GM18867 (cell line): ENCODE measurements at regions not wholly inside any gene's neighbourhood (a gene's known extent, or its start where the extent isn't known, plus 50 kb on each side); places are given as distances from the start of the nearest gene placed in this dataset.
"Not testable (repeated sequence)": the region's sequence is repeated elsewhere in the genome, so short reads cannot be mapped to it uniquely, and the experiment has no call there.

Source experiments
- ATAC-seq: cut with Tn5 transposase; IDR thresholded peaks from one replicate; pipeline ENCODE4 v1.9.1; 2021; ENCODE audit warnings: mild to moderate bottlenecking, moderate library complexity; ENCODE audit not compliant: unreplicated experiment

DNA sequence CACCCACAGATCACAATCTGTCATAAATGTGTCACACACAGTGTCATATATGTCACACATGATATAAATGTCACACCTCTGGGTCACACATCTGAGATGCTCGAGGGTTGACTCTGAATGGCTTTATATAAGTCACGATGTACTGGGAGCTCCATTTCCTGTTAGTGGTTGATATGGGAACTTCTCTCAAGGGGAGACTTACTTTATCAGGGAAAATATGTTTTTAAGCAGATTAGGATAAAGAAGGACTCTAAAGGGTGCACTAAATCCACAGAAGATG lies 83.9 kb upstream of the MEF2A start:
- ATAC-seq, result no peak

DNA sequence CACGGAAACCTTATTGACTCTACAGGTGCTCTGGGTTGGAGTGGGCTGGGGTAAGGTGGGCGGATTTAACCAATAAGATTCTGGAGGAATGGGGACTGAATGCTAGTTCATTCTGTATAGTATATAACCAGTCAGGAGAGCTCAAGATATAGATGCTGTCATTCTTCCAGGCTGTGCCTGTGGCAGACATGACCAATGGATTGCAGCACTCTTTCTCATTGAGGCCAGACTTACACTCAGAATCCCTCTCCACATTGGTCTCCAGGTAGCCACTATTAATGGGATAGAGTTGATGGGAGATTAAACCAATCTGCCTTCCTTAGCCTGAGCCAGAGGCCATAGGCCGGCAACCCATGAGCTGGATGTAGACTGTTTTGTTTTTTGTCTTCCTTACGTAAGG lies 82.8 kb upstream of the MEF2A start:
- ATAC-seq, result no peak

DNA sequence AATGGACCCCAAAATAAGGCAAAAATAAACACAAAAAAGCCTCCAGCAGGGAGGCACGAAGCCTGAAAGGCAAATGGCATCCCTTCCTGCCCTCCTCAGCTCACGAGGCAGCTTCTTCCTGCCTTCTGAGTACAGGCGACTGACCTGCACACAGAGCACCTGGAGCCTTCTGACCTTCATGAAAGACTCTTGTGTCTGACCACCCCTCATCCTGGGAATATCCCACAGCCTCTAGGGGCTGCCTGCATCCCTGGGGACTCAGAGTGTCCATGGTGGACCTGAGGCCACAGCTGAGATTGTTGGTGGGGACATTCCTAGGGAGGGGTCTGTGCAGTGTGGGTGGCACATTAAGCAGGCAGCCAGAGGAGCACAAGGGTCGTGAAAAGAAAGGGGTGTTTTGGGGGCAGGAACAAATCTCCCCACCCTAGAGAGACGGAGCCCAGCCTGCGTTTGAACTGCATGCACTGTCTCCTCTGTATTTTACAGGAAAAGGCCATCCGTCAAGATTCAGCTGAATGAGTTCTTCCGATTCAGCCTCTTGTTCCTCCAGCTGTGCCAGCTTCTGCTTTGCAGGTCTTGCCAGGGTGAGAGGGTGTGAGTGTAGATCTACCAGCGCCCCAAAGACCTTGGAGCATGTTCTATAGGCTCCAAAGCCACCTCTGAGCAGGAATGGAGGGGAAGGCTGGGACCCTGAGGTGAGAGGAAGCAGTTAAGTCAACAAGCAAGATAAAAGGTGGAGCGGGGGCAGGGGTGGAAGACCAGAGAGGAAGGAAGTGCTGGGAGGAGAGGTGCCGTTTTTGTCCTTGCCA lies 80.4 kb upstream of the MEF2A start:
- ATAC-seq, result no peak

DNA sequence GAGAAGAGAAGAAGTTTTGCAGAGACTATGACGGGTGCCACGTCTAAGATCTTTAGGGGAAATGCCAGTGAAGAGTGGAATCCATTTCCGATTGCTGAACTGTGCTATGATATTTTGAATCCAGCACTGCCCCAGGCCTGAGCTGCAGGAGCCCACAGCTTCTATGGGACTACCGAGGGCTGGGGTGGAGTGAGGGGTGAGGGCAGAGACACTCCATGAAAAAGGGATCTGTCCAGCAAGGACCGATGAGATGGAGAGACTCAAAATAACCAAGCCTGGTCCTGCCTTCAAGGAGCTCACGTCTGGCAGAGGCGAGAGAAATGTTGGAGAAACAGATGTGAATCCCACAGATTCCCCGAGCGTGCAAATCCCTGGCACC lies 79.8 kb upstream of the MEF2A start:
- ATAC-seq, result no peak

DNA sequence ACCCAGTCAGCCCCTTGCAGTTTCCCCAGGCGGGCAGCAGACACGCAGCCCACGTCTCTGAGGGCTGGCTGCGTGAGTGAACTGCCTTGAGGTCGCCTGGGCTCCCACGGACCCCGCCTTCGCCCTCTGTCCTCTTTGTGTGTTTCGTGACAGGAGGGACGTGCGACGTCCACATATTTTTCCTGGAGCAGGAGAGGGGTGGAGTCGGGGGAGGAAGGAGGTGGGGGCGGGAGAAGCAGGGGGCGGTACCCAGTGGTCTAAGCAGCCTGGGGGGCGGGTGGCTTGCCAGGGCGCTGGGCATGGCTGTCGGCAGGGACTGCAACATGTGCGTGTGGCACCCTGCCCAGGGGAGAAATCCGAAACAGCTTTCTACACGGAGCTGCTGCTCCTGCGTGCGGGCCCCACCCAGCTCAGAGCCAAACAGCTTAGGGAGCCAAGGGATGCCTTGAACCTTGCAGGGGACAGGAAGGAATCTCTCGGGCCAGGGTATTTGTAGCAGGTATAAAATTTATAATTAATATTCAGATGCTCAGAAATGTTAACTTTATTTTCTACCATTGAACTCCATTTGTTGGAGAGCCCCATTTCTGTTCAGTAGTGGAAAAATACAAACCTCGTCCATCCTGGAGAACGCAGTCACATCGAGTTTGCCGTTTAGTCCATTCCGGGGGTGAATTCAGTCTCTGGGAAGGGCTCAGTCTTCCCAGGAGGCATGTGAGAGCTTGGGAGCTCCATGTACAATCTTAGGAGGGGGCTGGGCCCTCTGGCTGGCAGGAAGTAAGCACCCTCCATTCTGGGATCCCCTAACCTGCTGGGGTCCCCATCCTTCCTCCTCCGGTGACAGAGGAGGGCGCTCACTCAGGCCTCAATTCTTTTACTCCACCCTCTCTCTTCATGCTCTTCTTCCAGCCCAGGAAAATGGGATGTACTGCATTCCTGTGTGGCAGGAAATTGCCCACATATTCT lies 79.1 kb upstream of the MEF2A start:
- no peak for ATAC-seq

DNA sequence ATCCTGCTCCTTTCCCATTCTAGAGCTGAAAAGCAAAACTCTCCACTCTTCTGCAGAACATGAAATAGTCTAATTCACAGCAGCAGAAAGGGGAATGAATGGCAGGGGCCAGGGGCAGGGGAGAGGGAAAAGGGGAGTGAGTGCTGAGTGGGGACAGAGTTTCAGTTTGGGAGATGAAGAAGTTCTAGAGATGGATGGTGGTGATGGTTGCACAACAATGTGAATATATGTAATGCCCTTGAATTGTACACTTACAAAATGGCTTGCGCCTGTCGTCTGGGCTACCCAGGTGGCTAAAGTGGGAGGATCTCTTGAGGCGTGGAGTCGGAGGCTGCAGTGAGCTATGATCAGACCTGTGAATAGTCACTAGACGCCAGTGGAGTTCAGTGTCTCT lies 78.5 kb upstream of the MEF2A start:
- no peak for ATAC-seq

DNA sequence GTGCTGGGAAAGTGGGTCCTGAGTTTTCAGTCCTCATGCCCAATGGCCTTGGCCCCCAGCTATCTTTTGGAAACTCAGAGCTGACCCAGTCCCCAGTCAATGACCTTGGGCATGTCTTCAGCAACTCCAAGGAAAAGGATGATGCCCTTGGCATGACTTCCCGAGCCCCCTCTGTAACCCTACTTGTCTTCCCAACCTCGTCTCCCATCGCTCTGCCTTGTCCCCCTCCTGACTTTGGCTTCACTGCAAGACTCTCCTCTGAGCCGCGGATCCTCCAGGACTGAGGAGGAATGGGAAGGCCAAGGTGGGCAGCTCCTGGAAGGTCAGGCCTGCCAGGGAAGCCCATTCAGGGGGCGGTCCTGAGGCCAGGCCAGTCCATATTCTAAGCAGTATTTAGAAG lies 73.5 kb upstream of the MEF2A start:
- no peak for ATAC-seq

DNA sequence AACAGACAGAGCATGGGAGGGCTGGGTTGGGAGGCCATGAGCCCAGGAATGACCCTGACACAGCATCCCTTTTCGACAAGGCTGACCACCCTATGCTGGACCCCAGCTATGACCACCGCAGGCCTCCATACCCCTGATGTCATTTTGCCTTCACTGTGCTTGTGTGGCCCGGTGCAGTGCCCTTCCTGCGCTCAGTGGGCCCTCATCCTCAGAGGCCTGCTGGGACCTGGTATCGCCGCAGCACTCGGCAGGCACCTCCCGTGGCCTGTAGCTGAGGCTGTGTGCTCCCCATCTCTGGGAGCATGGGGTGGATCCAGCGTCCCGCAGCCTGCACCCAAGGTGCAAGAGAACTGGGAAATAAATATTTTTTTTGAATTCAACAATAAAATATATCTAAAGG lies 73.1 kb upstream of the MEF2A start:
- ATAC-seq, result no peak

DNA sequence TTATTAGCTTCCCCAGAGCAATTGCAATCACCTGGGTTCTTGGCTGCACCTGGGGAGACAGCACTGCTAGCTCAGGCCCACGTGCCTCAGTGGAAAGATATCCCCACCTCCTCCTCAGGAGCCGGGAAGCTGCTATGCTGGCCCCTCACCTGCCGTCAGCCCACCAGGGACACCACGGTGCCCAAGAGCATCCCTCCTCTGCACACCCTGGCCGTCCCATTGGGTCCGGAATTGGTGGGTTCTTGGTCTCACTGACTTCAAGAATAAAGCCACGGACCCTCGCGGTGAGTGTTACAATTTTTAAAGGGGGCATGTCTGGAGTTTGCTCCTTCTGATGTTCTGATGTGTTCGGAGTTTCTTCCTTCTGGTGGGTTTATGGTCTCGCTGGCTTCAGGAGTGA lies 72.3 kb upstream of the MEF2A start:
- no peak for ATAC-seq

DNA sequence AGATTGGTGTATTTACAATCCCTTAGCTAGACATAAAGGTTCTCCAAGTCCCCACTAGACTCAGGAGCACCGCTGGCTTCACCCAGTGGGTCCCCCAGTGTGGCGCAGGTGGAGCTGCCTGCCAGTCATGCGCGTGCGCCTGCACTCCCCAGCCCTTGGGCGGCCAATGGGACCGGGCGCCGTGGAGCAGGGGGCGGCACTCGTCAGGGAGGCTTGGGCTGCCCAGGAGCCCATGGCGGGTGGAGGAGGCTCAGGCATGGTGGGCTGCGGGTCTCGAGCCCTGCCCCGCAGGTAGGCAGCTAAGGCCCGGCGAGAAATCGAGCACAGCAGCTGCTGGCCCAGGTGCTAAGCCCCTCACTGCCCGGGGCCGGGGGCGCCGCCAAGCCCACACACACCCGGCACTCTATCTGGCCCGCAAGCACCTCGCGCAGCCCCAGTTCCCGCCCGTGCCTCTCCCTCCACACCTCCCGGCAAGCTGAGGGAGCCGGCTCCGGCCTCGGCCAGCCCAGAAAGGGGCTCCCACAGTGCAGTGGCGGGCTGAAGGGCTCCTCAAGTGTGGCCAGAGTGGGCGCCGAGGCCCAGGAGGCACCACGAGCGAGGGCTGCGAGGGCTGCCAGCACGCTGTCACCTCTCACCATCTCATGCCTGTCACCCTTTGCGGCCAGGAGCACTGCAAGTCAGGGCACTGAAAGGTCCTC lies 71.1 kb upstream of the MEF2A start:
- not testable (repeated sequence) for ATAC-seq

DNA sequence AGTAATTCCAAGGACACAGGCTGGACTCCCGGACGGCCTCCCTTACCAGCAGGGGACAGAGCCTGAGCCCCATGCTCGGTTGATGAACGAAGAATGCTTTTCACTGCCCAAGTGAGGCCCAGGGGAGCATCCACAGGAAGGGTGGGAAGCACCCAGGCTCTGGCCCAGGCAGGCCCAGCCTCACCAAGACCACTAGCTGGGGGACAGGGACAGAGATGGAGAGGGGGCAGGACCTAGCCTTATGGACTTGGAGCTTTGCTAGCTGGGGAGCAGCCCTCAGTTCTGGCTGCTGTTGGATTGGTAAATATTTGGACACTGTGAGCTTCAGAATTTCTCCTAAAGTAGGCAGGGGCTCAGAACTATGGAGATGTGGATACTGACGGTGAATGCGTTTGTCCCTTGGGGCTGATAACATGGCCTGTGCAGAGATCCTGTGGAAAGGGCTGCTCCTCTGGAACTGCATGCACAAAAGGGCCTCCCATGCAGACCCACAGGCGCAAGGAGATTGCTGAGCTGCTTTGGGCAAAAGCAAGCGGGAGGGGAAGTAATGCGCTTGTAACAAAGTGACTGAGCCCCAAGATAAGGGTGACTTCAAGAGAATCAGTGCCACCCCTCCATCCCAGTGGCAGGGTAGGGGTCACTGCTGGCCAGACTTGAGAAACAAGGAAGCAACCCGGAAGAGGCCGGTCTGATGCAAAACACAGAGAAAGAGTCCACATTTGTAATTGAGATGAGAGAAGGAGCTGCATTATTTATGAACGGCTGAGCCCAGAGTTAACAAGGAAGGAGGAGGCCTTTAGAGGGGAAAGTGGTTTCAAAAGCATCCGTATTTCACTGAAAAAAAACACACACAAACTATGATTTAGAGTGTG lies 70.1 kb upstream of the MEF2A start:
- ATAC-seq, result no peak

DNA sequence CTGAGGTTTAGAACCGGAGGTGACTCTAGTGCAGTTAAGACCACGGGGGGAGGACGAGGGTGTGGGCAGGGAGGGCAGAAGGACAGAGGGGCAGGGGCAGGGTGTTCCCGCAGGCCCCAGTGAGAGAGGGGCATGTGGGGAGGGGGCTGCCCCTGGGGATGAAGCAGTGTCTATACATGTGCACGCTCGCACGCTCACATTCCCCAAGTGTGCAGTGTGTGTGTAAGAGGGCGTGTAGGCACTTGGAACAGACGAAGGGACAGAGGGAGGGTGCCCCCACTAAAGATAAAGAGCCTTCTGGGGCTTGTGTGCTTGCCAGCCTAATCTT lies 69.5 kb upstream of the MEF2A start:
- ATAC-seq, result no peak

DNA sequence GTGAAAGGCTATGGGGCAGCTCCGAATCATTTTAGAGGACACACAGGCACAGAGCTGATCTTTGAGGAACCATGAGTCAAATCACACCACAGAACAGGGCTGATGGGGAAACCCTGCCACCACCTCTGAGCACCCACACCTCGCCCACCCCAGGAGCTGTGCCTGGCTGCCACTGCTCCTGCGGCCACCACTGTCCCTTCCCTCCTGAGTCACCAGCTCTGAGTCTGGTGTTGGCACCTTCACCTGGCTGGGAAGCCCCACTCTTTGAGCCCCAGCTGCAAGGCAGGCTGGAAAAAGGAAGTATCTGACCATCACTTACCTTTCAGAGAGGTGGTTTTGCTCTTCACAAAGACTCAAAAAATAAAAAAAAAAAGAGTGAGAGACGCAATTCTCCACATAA lies 63.6 kb upstream of the MEF2A start:
- ATAC-seq, result peak; percentile 60

DNA sequence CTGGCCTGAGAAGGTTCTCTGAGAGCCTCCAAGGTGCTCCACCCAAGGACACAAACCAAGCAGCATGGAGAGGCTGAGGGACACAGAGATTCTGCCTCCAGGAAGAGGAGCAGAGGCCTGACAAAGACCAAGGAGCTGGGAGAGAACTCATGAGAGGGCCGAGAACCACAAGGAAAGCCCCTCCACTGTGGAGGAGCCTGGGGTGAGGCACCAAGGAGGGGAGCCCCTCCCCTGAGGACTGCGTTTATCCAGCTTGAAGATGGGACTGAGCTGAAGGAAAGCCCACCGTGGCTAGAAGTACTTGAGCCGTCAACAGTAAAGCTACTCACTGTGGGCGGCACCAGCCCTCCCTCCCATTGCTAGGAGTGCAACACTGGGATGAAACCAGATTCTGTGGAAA lies 63.1 kb upstream of the MEF2A start:
- no peak for ATAC-seq

DNA sequence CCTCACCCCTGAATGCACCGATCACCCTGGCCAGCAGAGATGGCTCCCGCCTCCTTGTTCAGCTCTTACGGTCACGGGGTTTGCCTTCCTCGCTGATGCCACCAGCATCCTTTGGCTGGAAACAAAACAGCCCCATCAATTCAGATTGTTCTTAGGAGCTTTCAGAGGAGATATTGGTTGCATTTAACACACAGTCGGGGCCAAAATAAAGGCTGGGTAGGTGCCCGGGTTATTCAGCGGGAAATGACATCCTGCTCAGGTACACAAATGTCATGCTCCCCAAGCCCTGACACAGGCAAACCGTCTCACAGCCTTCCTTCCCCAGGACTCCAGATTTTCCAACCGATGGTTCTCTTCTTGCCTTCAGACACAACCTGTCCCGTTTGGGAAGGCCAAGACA lies 62.4 kb upstream of the MEF2A start:
- ATAC-seq, result no peak

DNA sequence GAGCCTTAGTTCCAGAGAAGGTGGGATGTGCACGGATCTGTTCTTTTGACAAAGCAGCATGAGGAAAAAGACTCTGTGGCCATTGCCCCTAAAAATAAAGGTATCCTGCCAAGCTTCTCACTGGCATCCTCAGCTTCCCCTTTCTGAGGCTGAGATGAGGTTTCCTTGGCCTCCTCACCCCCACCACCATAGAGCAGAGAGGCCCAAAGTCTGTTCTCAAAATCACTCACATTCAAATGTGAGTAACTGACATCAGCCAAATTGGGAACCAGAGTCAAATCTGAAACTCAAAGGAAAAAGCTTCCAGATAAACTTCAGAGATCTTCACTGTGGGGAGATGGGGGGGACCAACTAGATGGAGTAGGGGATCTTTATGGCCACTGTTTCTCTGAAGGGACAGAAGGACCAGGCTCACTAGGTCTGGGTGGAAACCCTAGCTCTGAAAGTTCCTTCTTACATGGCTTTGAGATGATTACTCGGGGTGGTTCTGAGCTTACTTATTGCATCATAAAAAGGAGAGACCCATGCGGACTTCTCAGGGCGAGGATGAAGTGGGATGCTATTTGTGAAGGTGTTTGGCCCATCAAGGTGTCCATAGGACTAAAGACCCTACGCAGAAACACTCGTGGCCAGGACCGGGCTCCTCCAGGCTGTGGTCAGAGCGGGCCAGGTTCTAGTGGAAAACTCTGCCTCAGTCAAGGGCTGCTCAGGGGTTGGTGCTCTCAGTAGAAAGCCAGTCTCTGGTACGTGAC lies 61.5 kb upstream of the MEF2A start:
- ATAC-seq, result peak; percentile 32

DNA sequence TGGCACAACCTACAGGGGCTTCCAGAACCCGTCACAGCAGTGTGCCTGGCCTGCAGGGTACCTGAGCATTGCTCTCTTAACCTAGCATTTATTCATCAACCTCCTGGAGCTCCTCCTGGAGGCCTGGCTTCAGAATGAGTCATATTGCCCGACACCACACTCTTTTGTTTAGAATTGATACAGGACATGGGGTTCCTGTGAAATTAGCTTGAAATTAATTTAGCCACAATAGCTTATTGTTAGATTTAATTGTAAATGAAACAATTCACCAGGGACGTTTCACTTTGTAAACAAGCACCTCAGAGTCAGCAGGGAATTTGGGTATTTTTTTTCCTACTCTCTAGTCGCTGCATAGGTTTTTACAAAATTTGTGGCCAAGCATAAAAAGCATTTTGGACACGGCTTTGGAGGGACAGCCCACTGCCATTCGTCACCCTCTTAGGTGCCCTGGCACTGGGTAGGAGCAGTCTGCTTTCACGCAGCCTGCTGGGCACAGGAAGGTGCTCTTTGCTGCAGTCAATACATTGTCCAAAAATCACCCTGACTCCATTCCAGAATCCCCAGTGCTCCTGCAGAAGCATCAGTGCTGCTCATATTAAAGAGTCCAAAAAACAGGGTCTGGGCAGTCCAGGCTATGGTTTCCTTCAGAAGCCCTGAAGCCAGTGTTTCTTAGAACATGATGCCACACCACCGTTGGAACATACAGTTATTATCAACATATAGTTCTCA lies 60.8 kb upstream of the MEF2A start:
- ATAC-seq, result peak; percentile 39

DNA sequence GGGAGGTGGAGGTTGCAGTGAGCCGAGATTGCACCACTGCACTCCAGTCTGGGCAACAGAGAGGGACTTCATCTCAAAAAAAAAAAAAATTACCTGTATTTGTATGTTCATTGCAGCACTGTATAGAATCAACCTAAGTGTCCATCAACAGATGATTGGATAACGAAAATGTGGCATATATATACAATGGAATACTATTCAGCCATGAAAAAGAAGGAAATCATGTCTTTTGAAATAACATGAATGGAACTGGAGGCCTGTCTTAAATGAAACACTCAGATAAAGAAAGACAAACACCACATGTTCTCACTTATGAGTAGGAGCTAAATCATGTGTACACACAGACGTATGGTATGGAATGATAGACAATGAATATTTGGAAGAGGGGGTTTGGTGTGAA lies 59.4 kb upstream of the MEF2A start:
- ATAC-seq, result no peak

DNA sequence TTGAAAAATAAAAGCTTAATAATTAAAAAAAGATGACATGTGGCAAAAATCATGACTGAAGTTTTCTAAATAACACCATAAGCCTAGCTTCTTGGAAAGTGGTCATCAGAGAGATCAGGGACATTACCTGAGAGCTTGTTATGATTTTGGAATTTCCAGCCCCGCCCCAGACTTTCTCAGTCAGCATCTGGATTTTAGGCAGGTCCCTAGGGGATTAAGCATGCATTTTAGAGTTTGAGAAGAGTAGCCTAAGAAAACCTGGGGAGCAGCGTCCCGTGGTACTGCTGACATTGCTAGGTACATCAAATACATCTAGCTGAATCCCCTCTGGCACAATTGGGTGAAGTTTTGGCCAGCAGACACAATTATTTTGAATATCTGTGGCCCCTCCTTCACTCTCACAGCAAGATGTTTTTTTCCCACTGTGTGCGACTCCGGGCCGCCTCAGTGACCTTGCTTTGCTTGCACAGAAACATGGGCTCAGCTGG lies 58.7 kb upstream of the MEF2A start:
- no peak for ATAC-seq
